ENCODE measurements at regions not wholly inside any gene's neighbourhood (a gene's known extent, or its start where the extent isn't known, plus 50 kb on each side); places are given as distances from the start of the nearest gene placed in this dataset.

- no peak overlapping the region for H3K4me3 ChIP-seq (ENCODE audit: low read depth, low read length)
These were observed 171.6 kb upstream of the SMLR1 start for GRCh38 chr6:130655586-130655985.

GRCh38 chr6:130661077-130661476 is 166.1 kb upstream of the SMLR1 start:
- H3K4me3 ChIP-seq (ENCODE audit: low read depth, low read length): no peak overlapping the region
- no peak for TF ChIP-seq CTCF (IDR thresholded peaks at IDR 0.05; ENCODE audit: insufficient read depth, low read length)
- DNase-seq (ENCODE audit: low read depth): no peak

More at GRCh38 chr6:130655586-130655985, 171.6 kb upstream of the SMLR1 start:
- peak; percentile 65 for DNase-seq (ENCODE audit: low read depth)
- no peak for TF ChIP-seq CTCF (IDR thresholded peaks at IDR 0.05; ENCODE audit: insufficient read depth, low read length)

GRCh38 chr6:130666786-130667185 is 160.4 kb upstream of the SMLR1 start:
- no peak for TF ChIP-seq CTCF (IDR thresholded peaks at IDR 0.05; ENCODE audit: insufficient read depth, low read length)
- no peak overlapping the region for H3K4me3 ChIP-seq (ENCODE audit: low read depth, low read length)
- no peak for DNase-seq (ENCODE audit: low read depth)

GRCh38 chr6:130670142-130670541 is 157.1 kb upstream of the SMLR1 start:
- TF ChIP-seq CTCF (IDR thresholded peaks at IDR 0.05; ENCODE audit: insufficient read depth, low read length): no peak
- H3K4me3 ChIP-seq (ENCODE audit: low read depth, low read length): no peak overlapping the region
- DNase-seq (ENCODE audit: low read depth): no peak

GRCh38 chr6:130671119-130671518 is 156.1 kb upstream of the SMLR1 start:
- H3K4me3 ChIP-seq (ENCODE audit: low read depth, low read length): no peak overlapping the region
- TF ChIP-seq CTCF (IDR thresholded peaks at IDR 0.05; ENCODE audit: insufficient read depth, low read length): no peak
- no peak for DNase-seq (ENCODE audit: low read depth)

GRCh38 chr6:130671577-130671976 is 155.6 kb upstream of the SMLR1 start:
- DNase-seq (ENCODE audit: low read depth): no peak
- TF ChIP-seq CTCF (IDR thresholded peaks at IDR 0.05; ENCODE audit: insufficient read depth, low read length): no peak
- no peak overlapping the region for H3K4me3 ChIP-seq (ENCODE audit: low read depth, low read length)

GRCh38 chr6:130672153-130672552 is 155.1 kb upstream of the SMLR1 start:
- H3K4me3 ChIP-seq (ENCODE audit: low read depth, low read length): no peak overlapping the region
- no peak for DNase-seq (ENCODE audit: low read depth)
- TF ChIP-seq CTCF (IDR thresholded peaks at IDR 0.05; ENCODE audit: insufficient read depth, low read length): no peak
